ENCODE measurements at regions not wholly inside any gene's neighbourhood (a gene's known extent, or its start where the extent isn't known, plus 50 kb on each side); places are given as distances from the start of the nearest gene placed in this dataset.

GRCh38 chr2:100745604-100746003, 74.3 kb upstream of the NPAS2 start:
- TF ChIP-seq CTCF (tag by site-specific recombination; IDR thresholded peaks at IDR 0.05) (no peak), REST (tag by site-specific recombination; IDR thresholded peaks at IDR 0.05) (no peak), ZNF549 (tag by site-specific recombination; IDR thresholded peaks at IDR 0.05) (no peak), ZNF274 (IDR thresholded peaks at IDR 0.05; ENCODE audit: low read length) (no peak), ZNF274 (tag by site-specific recombination; IDR thresholded peaks at IDR 0.05; ENCODE audit: borderline replicate concordance) (no peak), ZSCAN23 (tag by site-specific recombination; IDR thresholded peaks at IDR 0.05) (no peak), KLF1 (tag by site-specific recombination; IDR thresholded peaks at IDR 0.05) (no peak), ZSCAN18 (tag by site-specific recombination; IDR thresholded peaks at IDR 0.05) (no peak), BCL11B (tag by site-specific recombination; IDR thresholded peaks at IDR 0.05; ENCODE audit: low read depth) (no peak)
- TF ChIP-seq, protein P1, sequence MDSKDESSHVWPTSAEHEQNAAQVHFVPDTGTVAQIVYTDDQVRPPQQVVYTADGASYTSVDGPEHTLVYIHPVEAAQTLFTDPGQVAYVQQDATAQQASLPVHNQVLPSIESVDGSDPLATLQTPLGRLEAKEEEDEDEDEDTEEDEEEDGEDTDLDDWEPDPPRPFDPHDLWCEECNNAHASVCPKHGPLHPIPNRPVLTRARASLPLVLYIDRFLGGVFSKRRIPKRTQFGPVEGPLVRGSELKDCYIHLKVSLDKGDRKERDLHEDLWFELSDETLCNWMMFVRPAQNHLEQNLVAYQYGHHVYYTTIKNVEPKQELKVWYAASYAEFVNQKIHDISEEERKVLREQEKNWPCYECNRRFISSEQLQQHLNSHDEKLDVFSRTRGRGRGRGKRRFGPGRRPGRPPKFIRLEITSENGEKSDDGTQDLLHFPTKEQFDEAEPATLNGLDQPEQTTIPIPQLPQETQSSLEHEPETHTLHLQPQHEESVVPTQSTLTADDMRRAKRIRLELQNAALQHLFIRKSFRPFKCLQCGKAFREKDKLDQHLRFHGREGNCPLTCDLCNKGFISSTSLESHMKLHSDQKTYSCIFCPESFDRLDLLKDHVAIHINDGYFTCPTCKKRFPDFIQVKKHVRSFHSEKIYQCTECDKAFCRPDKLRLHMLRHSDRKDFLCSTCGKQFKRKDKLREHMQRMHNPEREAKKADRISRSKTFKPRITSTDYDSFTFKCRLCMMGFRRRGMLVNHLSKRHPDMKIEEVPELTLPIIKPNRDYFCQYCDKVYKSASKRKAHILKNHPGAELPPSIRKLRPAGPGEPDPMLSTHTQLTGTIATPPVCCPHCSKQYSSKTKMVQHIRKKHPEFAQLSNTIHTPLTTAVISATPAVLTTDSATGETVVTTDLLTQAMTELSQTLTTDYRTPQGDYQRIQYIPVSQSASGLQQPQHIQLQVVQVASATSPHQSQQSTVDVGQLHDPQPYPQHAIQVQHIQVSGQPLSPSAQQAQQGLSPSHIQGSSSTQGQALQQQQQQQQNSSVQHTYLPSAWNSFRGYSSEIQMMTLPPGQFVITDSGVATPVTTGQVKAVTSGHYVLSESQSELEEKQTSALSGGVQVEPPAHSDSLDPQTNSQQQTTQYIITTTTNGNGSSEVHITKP (tag by site-specific recombination; IDR thresholded peaks at IDR 0.05): no peak

Measured in HEK293 (cell line).